Endothelial cell of umbilical vein (primary cell): ENCODE measurements at regions not wholly inside any gene's neighbourhood (a gene's known extent, or its start where the extent isn't known, plus 50 kb on each side); places are given as distances from the start of the nearest gene placed in this dataset.

Experiments
- BruUV-seq: library from RNA; stranded (reverse); fragments of 400-500 nt; replicated peaks from 2 replicates; lab custom pipeline; 2021; lab: Mats Ljungman, UMichigan
- CTCF ChIA-PET: fragments of 300-600, 350-600 bp; sonication (Branson Sonifier 250); formaldehyde crosslinking; loops from one replicate; lab custom pipeline; 2021; ENCODE audit warnings: antibody characterized with exemption, inconsistent platforms; lab: Charles Lee
- POLR2A ChIA-PET: fragments of 300-600, 350-600 bp; sonication (Branson Sonifier 250); formaldehyde crosslinking; loops from one replicate; lab custom pipeline; 2021; ENCODE audit warnings: antibody characterized with exemption, inconsistent platforms; lab: Charles Lee
- DNase-seq: peaks from one replicate; pipeline ENCODE4 v3.0.0-alpha.2; 2011; ENCODE audit warnings: low read depth, low spot score
- FAIRE-seq: peaks from 2 replicates; lab custom pipeline; 2011; peaks lifted over from hg19 to GRCh38; lab: Jason Lieb, UNC
- H2AFZ ChIP-seq: 2 replicates; pipeline ENCODE4 v1.6.0; 2012; ENCODE audit warnings: low read depth, low read length, control low read depth, inconsistent platforms
- H3K27ac ChIP-seq: 2 replicates; pipeline ENCODE4 v1.5.1; 2011; ENCODE audit warnings: low read depth, mild to moderate bottlenecking, control low read depth, low read length, moderate library complexity; ENCODE audit not compliant: insufficient read depth
- H3K27me3 ChIP-seq, 2 experiments: 2 replicates each; pipeline versions ENCODE4 v1.6.0 to v1.6.1; 2011; ENCODE audit warnings: low read length in 2 of 2, mixed read lengths in 1 of 2; ENCODE audit not compliant: control insufficient read depth in 2 of 2, insufficient read depth in 2 of 2
- H3K36me3 ChIP-seq, 2 experiments: 2 replicates in 1 of 2; 3 replicates in 1 of 2; pipeline ENCODE4 v1.5.1; 2011; ENCODE audit warnings: low read length in 2 of 2, mild to moderate bottlenecking in 1 of 2, moderate library complexity in 1 of 2; ENCODE audit not compliant: control insufficient read depth in 2 of 2, insufficient read depth in 2 of 2; ENCODE audit errors: extremely low read depth in 1 of 2
- H3K4me1 ChIP-seq: 3 replicates; pipeline ENCODE4 v1.5.1; 2011; ENCODE audit warnings: mild to moderate bottlenecking, low read length; ENCODE audit not compliant: control insufficient read depth, insufficient read depth; ENCODE audit errors: extremely low read depth
- H3K4me2 ChIP-seq: 2 replicates; pipeline ENCODE4 v1.6.1; 2011; ENCODE audit warnings: low read length, control low read depth, mixed read lengths; ENCODE audit not compliant: insufficient read depth
- H3K4me3 ChIP-seq, 3 experiments: fragments of 200-600 bp in 1 of 3; sonication (generic), shearing (Covaris generic) in 1 of 3; replicated peaks in 1 of 3; 2 replicates each; pipeline ENCODE4 v1.5.1; 2011 to 2016; ENCODE audit warnings: control low read depth in 3 of 3, low read length in 3 of 3, mild to moderate bottlenecking in 2 of 3, inconsistent platforms in 1 of 3, low read depth in 1 of 3, moderate library complexity in 1 of 3; ENCODE audit not compliant: insufficient read depth in 1 of 3
- H3K79me2 ChIP-seq: 2 replicates; pipeline ENCODE4 v1.6.0; 2012; ENCODE audit warnings: low read length, inconsistent platforms; ENCODE audit not compliant: control insufficient read depth, insufficient read depth
- H3K9ac ChIP-seq: replicated peaks from 2 replicates; pipeline ENCODE3; 2011; ENCODE audit warnings: low read length, control low read depth; ENCODE audit not compliant: insufficient read depth; ENCODE audit errors: extremely low read depth
- H3K9me1 ChIP-seq: replicated peaks from 3 replicates; pipeline ENCODE4 v1.6.0; 2011; ENCODE audit warnings: mild to moderate bottlenecking, low read length; ENCODE audit not compliant: control insufficient read depth, insufficient read depth; ENCODE audit errors: extremely low read depth
- H3K9me3 ChIP-seq: replicated peaks from 2 replicates; pipeline ENCODE4 v1.5.1; 2012; ENCODE audit warnings: low read length, inconsistent platforms; ENCODE audit not compliant: control insufficient read depth, insufficient read depth
- H4K20me1 ChIP-seq: replicated peaks from 2 replicates; pipeline ENCODE3; 2011; ENCODE audit warnings: mild to moderate bottlenecking, low read length; ENCODE audit not compliant: control insufficient read depth, insufficient read depth; ENCODE audit errors: extremely low read depth
- EZH2 ChIP-seq: IDR thresholded peaks from 2 replicates; pipeline ENCODE4 v1.6.1; 2012; ENCODE audit warnings: borderline replicate concordance, low read depth, mild to moderate bottlenecking, moderate library complexity, low read length, inconsistent platforms; ENCODE audit not compliant: severe bottlenecking
- FOS ChIP-seq: IDR thresholded peaks from 2 replicates; pipeline ENCODE4 v1.6.1; 2011; ENCODE audit warnings: mild to moderate bottlenecking, low read length, moderate library complexity, borderline replicate concordance; ENCODE audit not compliant: insufficient read depth
- JUN ChIP-seq: IDR thresholded peaks from 2 replicates; pipeline ENCODE4 v1.6.1; 2011; ENCODE audit warnings: borderline replicate concordance, low read depth; ENCODE audit not compliant: insufficient read length, insufficient read depth
- MAX ChIP-seq: IDR thresholded peaks from 2 replicates; pipeline ENCODE4 v1.6.1; 2011; ENCODE audit not compliant: insufficient read depth, insufficient read length
- MYC ChIP-seq: IDR thresholded peaks from one replicate; pipeline ENCODE4 v1.6.1; 2011; ENCODE audit warnings: mild to moderate bottlenecking, low read depth, low read length
- POLR2A ChIP-seq: IDR thresholded peaks from 2 replicates; pipeline ENCODE4 v1.6.1; 2012; ENCODE audit warnings: low read depth, mild to moderate bottlenecking, control low read depth, low read length
- POLR2AphosphoS5 ChIP-seq: IDR thresholded peaks from 2 replicates; pipeline ENCODE4 v1.6.1; 2012; ENCODE audit warnings: low read depth, mild to moderate bottlenecking, control low read depth, low read length, moderate library complexity; ENCODE audit not compliant: insufficient read depth
- dilution Hi-C: fragments of 300-500 bp; cut with MboI; formaldehyde crosslinking; loops from one replicate; pipeline ENCODE4 v1.15.0; 2019; ENCODE audit warnings: low sequenced_read_pairs; ENCODE audit not compliant: extremely low pct_ligation_motif_present
- intact Hi-C: fragments of 100-400 bp; cut with micrococcal nuclease; formaldehyde crosslinking; loops from one replicate; pipeline ENCODE4 v1.10.0; 2022
- TF ChIP-seq, protein P1 (sequence below), 2 donors: IDR thresholded peaks; 1 replicate in 1 of 2; 2 replicates in 1 of 2; pipeline ENCODE4 v1.5.1; 2011; ENCODE audit warnings: low read length in 2 of 2, mild to moderate bottlenecking in 2 of 2, moderate library complexity in 2 of 2, control low read depth in 1 of 2, inconsistent platforms in 1 of 2, low read depth in 1 of 2; ENCODE audit not compliant: insufficient read depth in 1 of 2; ENCODE audit errors: extremely low read depth in 1 of 2

- no peak for DNase-seq
- H2AFZ ChIP-seq: no peak overlapping the region
- H3K36me3 ChIP-seq: no peaks in the 10 kb centered on the region
- no peak overlapping the region for H3K4me3 ChIP-seq
- no peak for FAIRE-seq
- H3K9me3 ChIP-seq: peaks cover 1% of the 10 kb centered on the region
- no peak overlapping the region for H3K9ac ChIP-seq
- no peaks in the 10 kb centered on the region for H4K20me1 ChIP-seq
- TF ChIP-seq POLR2AphosphoS5 (no peak), EZH2 (no peak), JUN (no peak), MYC (no peak), POLR2A (no peak), FOS (no peak), MAX (no peak)
- TF ChIP-seq, protein P1, sequence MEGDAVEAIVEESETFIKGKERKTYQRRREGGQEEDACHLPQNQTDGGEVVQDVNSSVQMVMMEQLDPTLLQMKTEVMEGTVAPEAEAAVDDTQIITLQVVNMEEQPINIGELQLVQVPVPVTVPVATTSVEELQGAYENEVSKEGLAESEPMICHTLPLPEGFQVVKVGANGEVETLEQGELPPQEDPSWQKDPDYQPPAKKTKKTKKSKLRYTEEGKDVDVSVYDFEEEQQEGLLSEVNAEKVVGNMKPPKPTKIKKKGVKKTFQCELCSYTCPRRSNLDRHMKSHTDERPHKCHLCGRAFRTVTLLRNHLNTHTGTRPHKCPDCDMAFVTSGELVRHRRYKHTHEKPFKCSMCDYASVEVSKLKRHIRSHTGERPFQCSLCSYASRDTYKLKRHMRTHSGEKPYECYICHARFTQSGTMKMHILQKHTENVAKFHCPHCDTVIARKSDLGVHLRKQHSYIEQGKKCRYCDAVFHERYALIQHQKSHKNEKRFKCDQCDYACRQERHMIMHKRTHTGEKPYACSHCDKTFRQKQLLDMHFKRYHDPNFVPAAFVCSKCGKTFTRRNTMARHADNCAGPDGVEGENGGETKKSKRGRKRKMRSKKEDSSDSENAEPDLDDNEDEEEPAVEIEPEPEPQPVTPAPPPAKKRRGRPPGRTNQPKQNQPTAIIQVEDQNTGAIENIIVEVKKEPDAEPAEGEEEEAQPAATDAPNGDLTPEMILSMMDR (IDR thresholded peaks at IDR 0.05; ENCODE audit: extremely low read depth in 1 of 2, insufficient read depth in 1 of 2, low read depth in 1 of 2, low read length in 2 of 2): no peak
- no peaks in the 10 kb centered on the region for H3K27me3 ChIP-seq
- dilution Hi-C loops (no loop called here), intact Hi-C loops (no loop called here)
- no peaks in the 10 kb centered on the region for H3K4me1 ChIP-seq
- no peaks in the 10 kb centered on the region for H3K79me2 ChIP-seq
- ChIA-PET CTCF (no interaction called here), POLR2A (no interaction called here)
- H3K27ac ChIP-seq: no peak overlapping the region
- no peak overlapping the region for H3K4me2 ChIP-seq
- H3K9me1 ChIP-seq: no peaks in the 10 kb centered on the region
- BruUV-seq: no TSS peak
Measured at GRCh38 chr5:130532786-130533185, 628.5 kb downstream of the CHSY3 start.
